ENCODE measurements at regions not wholly inside any gene's neighbourhood (a gene's known extent, or its start where the extent isn't known, plus 50 kb on each side); places are given as distances from the start of the nearest gene placed in this dataset.
A peak's percentile ranks its signal among the peaks of the same experiment; 100 is the strongest.

GRCh38 chr2:171210864-171211431 is 50.3 kb upstream of the TLK1 start:
- peak; percentile 57 for ATAC-seq

More at GRCh38 chr2:171210864-171211431, 50.3 kb upstream of the TLK1 start:
- Mint-ChIP-seq H3K4me1 (peaks cover 53% of the 10 kb centered on the region), H3K36me3 (0 out of 2 replicates have a peak, but pooled peaks cover 3% of the 10 kb centered on the region), H3K27me3 (ENCODE audit: low read depth) (no peaks in the 10 kb centered on the region), H3K9me3 (peaks cover 15% of the 10 kb centered on the region), H3K27ac (peak overlapping the region; percentile 83), H3K4me3 (no peak overlapping the region)
- TF ChIP-seq SOX15 (CRISPR knock-in tag; IDR thresholded peaks at IDR 0.05) (no peak), ZNF671 (CRISPR knock-in tag; IDR thresholded peaks at IDR 0.05) (no peak), FOXJ3 (CRISPR knock-in tag; IDR thresholded peaks at IDR 0.05; ENCODE audit: borderline replicate concordance) (no peak), USF1 (CRISPR knock-in tag; IDR thresholded peaks at IDR 0.05) (no peak), CBFB (CRISPR knock-in tag; IDR thresholded peaks at IDR 0.05; ENCODE audit: low read depth) (no peak), GABPB1 (CRISPR knock-in tag; IDR thresholded peaks at IDR 0.05) (no peak), ESRRA (CRISPR knock-in tag; IDR thresholded peaks at IDR 0.05; ENCODE audit: borderline replicate concordance) (no peak), PRRX2 (CRISPR knock-in tag; IDR thresholded peaks at IDR 0.05) (no peak), TCF7 (CRISPR knock-in tag; IDR thresholded peaks at IDR 0.05; ENCODE audit: low read depth) (no peak), ZNF512 (CRISPR knock-in tag; IDR thresholded peaks at IDR 0.05; ENCODE audit: borderline replicate concordance) (no peak), NFATC4 (CRISPR knock-in tag; IDR thresholded peaks at IDR 0.05) (no peak)
- ChIA-PET CTCF (interaction anchor here (1.8 kb wide), 1 partner anchor 205 kb away, joined by 6 read pairs; no protein-coding TSS in a partner anchor), POLR2A (no interaction called here)
- no peak for DNase-seq (ENCODE audit: low spot score)
